OCI-LY7 (cell line): ENCODE measurements at regions not wholly inside any gene's neighbourhood (a gene's known extent, or its start where the extent isn't known, plus 50 kb on each side); places are given as distances from the start of the nearest gene placed in this dataset.

ENCODE experiments used
- BruUV-seq: library from RNA; stranded (reverse); fragments of 400-500 nt; replicated peaks from 2 replicates; lab custom pipeline; 2021; lab: Mats Ljungman, UMichigan
- CTCF ChIA-PET: fragments of 300-600 bp; sonication (Branson Sonifier 250); formaldehyde crosslinking; loops from one replicate; lab custom pipeline; 2022; ENCODE audit warnings: antibody characterized with exemption; ENCODE audit not compliant: unreplicated experiment; lab: Charles Lee
- POLR2A ChIA-PET: fragments of 300-600 bp; sonication (Branson Sonifier 250); formaldehyde crosslinking; loops from one replicate; lab custom pipeline; 2022; ENCODE audit warnings: antibody characterized with exemption; lab: Charles Lee
- DNase-seq: peaks from one replicate; pipeline ENCODE4 v3.0.0-alpha.2; 2015; ENCODE audit warnings: low spot score
- H2AFZ ChIP-seq: fragments of 200-600 bp; sonication (generic), shearing (Covaris generic); 2 replicates; pipeline ENCODE4 v1.6.1; 2014; ENCODE audit warnings: mild to moderate bottlenecking, antibody characterized with exemption, low read length, moderate library complexity
- H3K27ac ChIP-seq: fragments of 200-600 bp; sonication (generic); 2 replicates; pipeline ENCODE4 v1.5.1; 2014; ENCODE audit warnings: mixed run types, low read depth, mild to moderate bottlenecking, moderate library complexity, low read length, inconsistent platforms; ENCODE audit not compliant: poor library complexity, severe bottlenecking
- H3K36me3 ChIP-seq: fragments of 200-600 bp; sonication (generic); 2 replicates; pipeline ENCODE4 v1.6.1; 2014; ENCODE audit warnings: mild to moderate bottlenecking, antibody characterized with exemption, low read length, moderate library complexity, mixed read lengths; ENCODE audit not compliant: insufficient read depth
- H3K4me1 ChIP-seq: fragments of 200-600 bp; sonication (generic); 2 replicates; pipeline ENCODE4 v1.5.1; 2014; ENCODE audit warnings: mild to moderate bottlenecking, low read length; ENCODE audit not compliant: insufficient read depth, poor library complexity, severe bottlenecking
- H3K4me2 ChIP-seq: fragments of 200-600 bp; sonication (generic); 2 replicates; pipeline ENCODE4 v1.6.1; 2014; ENCODE audit warnings: mild to moderate bottlenecking, low read length
- H3K4me3 ChIP-seq: fragments of 200-600 bp; sonication (generic); 2 replicates; pipeline ENCODE4 v1.5.1; 2014; ENCODE audit warnings: mild to moderate bottlenecking, low read depth, low read length; ENCODE audit not compliant: poor library complexity, severe bottlenecking
- H3K79me2 ChIP-seq: fragments of 200-600 bp; sonication (generic); 2 replicates; pipeline ENCODE4 v1.6.1; 2016; ENCODE audit warnings: low read depth, mild to moderate bottlenecking, low read length, moderate library complexity, mixed read lengths; ENCODE audit not compliant: insufficient read depth
- H3K9me2 ChIP-seq: fragments of 200-600 bp; sonication (generic); 2 replicates; pipeline ENCODE4 v1.6.1; 2016; ENCODE audit warnings: mild to moderate bottlenecking, low read length, mixed read lengths; ENCODE audit not compliant: insufficient read depth
- H3K9me3 ChIP-seq: fragments of 200-600 bp; sonication (generic); 2 replicates; pipeline ENCODE4 v1.6.1; 2014; ENCODE audit warnings: mild to moderate bottlenecking, mixed run types, low read length, mixed read lengths
- H4K20me1 ChIP-seq: fragments of 200-600 bp; sonication (generic); 2 replicates; pipeline ENCODE4 v1.6.1; 2014; ENCODE audit warnings: mild to moderate bottlenecking, antibody characterized with exemption, low read length, moderate library complexity, mixed read lengths; ENCODE audit not compliant: insufficient read depth
- EZH2phosphoT487 ChIP-seq: fragments of 200-600 bp; sonication (generic); IDR thresholded peaks from 2 replicates; pipeline ENCODE4 v1.6.1; 2018; ENCODE audit warnings: low read depth, borderline replicate concordance, mild to moderate bottlenecking, mixed run types, antibody characterized with exemption, low read length, moderate library complexity, mixed read lengths
- intact Hi-C: fragments of 100-400 bp; cut with micrococcal nuclease; formaldehyde crosslinking; loops from one replicate; pipeline ENCODE4 v1.10.0; 2022; ENCODE audit not compliant: unreplicated experiment
- TF ChIP-seq, protein P1 (sequence below): fragments of 200-600 bp; sonication (generic); conservative IDR thresholded peaks from 2 replicates; pipeline ENCODE4 v1.5.1; 2014; ENCODE audit warnings: mild to moderate bottlenecking, antibody characterized with exemption, low read length, moderate library complexity, mixed read lengths

DNA sequence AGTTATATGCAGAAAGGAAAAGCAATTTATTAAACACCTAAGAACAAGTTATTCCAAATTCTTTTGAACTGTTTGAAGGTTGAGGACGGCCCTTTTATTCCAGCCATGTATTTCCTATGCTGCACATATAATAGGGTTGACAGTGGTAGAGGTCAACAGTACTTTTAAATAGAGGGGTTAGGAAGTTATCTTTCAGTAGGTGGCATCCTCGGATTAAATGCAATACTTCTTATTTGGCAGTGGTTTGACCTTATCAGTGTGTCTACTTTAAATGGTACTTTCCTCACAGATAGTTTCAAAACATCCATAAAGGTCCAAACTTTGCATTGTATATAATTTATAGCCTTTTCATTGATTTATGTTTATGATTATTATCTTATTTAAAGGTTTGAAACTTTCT, 558.7 kb downstream of the TUSC7 start:
- intact Hi-C loops = no loop called here
- no peaks in the 10 kb centered on the region for H4K20me1 ChIP-seq
- H3K4me2 ChIP-seq = no peak overlapping the region
- H3K27ac ChIP-seq = no peak overlapping the region
- no peaks in the 10 kb centered on the region for H3K9me3 ChIP-seq
- no peaks in the 10 kb centered on the region for H3K4me1 ChIP-seq
- ChIA-PET CTCF (no interaction called here), POLR2A (no interaction called here)
- no peak overlapping the region for H2AFZ ChIP-seq
- no peaks in the 10 kb centered on the region for H3K79me2 ChIP-seq
- no peak for DNase-seq
- no peak overlapping the region for H3K4me3 ChIP-seq
- no TSS peak for BruUV-seq
- TF ChIP-seq EZH2phosphoT487 = no peak
- TF ChIP-seq, protein P1, sequence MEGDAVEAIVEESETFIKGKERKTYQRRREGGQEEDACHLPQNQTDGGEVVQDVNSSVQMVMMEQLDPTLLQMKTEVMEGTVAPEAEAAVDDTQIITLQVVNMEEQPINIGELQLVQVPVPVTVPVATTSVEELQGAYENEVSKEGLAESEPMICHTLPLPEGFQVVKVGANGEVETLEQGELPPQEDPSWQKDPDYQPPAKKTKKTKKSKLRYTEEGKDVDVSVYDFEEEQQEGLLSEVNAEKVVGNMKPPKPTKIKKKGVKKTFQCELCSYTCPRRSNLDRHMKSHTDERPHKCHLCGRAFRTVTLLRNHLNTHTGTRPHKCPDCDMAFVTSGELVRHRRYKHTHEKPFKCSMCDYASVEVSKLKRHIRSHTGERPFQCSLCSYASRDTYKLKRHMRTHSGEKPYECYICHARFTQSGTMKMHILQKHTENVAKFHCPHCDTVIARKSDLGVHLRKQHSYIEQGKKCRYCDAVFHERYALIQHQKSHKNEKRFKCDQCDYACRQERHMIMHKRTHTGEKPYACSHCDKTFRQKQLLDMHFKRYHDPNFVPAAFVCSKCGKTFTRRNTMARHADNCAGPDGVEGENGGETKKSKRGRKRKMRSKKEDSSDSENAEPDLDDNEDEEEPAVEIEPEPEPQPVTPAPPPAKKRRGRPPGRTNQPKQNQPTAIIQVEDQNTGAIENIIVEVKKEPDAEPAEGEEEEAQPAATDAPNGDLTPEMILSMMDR = no peak
- no peaks in the 10 kb centered on the region for H3K9me2 ChIP-seq
- H3K36me3 ChIP-seq = no peaks in the 10 kb centered on the region

DNA sequence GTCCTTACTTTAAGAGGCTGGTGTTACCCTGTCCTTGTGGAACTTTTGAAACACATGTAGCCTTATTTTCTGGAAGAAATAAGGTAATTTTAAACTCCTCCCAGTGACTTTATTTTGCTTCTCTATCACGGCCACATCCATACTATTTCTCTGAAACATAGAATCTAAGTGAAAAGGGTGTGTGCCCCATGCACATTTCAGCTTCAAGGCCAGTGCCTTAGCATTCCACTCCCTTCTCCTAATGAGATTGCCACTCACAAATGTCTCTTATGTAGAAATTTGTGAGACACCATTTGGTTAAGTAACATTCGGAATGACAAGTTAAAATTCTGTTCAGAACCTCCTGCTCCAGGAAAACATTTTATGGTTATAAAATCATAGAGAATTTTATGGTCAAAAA, 562.7 kb downstream of the TUSC7 start:
- BruUV-seq = no TSS peak
- H3K27ac ChIP-seq = no peak overlapping the region
- intact Hi-C loops = no loop called here
- H3K79me2 ChIP-seq = no peaks in the 10 kb centered on the region
- H3K4me2 ChIP-seq = no peak overlapping the region
- POLR2A ChIA-PET = interaction anchor here (0.6 kb wide), 1 partner anchor 31 kb away, joined by 3 read pairs; no protein-coding TSS in a partner anchor
- no peak overlapping the region for H3K4me3 ChIP-seq
- no peaks in the 10 kb centered on the region for H3K9me2 ChIP-seq
- no peaks in the 10 kb centered on the region for H3K4me1 ChIP-seq
- H4K20me1 ChIP-seq = no peaks in the 10 kb centered on the region
- TF ChIP-seq, protein P1 = no peak
- TF ChIP-seq EZH2phosphoT487 = no peak
- CTCF ChIA-PET = no interaction called here
- DNase-seq = no peak
- H3K9me3 ChIP-seq = no peaks in the 10 kb centered on the region
- no peaks in the 10 kb centered on the region for H3K36me3 ChIP-seq
- no peak overlapping the region for H2AFZ ChIP-seq

DNA sequence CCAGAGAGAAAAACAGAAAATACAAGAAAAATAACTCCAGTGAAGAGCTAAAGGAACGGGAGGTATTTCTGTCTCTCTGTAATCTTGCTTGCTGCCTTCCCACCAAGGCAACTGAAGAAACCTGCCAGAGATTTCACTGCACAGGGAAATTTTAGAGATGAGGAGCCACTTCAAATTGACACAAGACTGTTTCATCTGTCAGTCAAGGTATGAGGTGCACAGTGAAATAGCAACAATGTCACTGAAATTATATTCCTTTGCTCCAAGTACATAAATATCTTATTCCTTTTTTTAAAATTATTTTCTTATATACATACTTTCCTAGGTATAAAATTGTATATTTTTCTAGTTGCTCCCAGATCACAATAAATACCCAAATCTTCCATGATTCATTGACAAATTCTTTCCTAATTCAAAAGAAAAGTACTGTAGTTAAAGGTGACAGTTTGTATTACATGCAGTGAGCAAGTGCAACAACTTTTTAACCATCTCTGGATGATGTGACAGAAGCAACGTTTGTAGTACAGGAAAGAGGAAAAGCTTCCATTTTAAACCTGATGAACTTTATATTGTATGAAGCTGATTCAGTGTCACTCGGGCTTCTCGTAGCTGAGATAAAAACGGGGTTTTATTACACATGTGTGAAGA, 563.4 kb downstream of the TUSC7 start:
- H3K36me3 ChIP-seq = no peaks in the 10 kb centered on the region
- H3K4me1 ChIP-seq = no peaks in the 10 kb centered on the region
- no peak overlapping the region for H2AFZ ChIP-seq
- no peaks in the 10 kb centered on the region for H4K20me1 ChIP-seq
- DNase-seq = no peak
- H3K27ac ChIP-seq = no peak overlapping the region
- no peaks in the 10 kb centered on the region for H3K9me3 ChIP-seq
- H3K79me2 ChIP-seq = no peaks in the 10 kb centered on the region
- BruUV-seq = no TSS peak
- ChIA-PET POLR2A (no interaction called here), CTCF (no interaction called here)
- TF ChIP-seq, protein P1 = no peak
- TF ChIP-seq EZH2phosphoT487 = no peak
- H3K9me2 ChIP-seq = no peaks in the 10 kb centered on the region
- intact Hi-C loops = no loop called here
- H3K4me2 ChIP-seq = no peak overlapping the region
- H3K4me3 ChIP-seq = no peak overlapping the region
